ENCODE measurements at regions not wholly inside any gene's neighbourhood (a gene's known extent, or its start where the extent isn't known, plus 50 kb on each side); places are given as distances from the start of the nearest gene placed in this dataset.

DNA sequence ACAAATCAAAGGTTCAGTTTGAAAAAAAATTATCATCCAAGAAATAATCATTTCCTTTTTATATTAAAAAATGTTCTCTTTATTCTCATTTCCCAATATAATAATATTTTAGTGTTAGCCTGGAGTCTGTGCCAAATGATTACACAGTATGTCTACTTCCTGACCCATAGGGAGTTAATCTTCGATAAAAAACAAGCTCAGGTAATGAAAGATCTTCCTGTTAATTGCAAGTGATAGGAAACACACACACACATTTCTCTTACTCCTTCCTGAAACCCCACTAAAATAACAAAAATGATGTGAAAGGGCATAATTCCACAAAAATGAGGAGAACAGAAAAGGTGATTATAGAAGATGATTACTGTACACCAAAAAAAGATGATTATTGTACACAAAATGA is 123.5 kb upstream of the CXADR start:
- Mint-ChIP-seq H3K4me3 (ENCODE audit: unreplicated experiment) (no peak overlapping the region), H3K36me3 (ENCODE audit: low read depth) (no peaks in the 10 kb centered on the region), H3K27me3 (ENCODE audit: low read depth) (peaks cover 8% of the 10 kb centered on the region), H3K27ac (ENCODE audit: unreplicated experiment) (no peak overlapping the region), H3K9me3 (ENCODE audit: low read depth) (no peaks in the 10 kb centered on the region), H3K4me1 (ENCODE audit: low read depth) (no peaks in the 10 kb centered on the region)
- no peak for DNase-seq (ENCODE audit: low spot score)
- TF ChIP-seq, protein P1, sequence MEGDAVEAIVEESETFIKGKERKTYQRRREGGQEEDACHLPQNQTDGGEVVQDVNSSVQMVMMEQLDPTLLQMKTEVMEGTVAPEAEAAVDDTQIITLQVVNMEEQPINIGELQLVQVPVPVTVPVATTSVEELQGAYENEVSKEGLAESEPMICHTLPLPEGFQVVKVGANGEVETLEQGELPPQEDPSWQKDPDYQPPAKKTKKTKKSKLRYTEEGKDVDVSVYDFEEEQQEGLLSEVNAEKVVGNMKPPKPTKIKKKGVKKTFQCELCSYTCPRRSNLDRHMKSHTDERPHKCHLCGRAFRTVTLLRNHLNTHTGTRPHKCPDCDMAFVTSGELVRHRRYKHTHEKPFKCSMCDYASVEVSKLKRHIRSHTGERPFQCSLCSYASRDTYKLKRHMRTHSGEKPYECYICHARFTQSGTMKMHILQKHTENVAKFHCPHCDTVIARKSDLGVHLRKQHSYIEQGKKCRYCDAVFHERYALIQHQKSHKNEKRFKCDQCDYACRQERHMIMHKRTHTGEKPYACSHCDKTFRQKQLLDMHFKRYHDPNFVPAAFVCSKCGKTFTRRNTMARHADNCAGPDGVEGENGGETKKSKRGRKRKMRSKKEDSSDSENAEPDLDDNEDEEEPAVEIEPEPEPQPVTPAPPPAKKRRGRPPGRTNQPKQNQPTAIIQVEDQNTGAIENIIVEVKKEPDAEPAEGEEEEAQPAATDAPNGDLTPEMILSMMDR (IDR thresholded peaks at IDR 0.05): no peak

DNA sequence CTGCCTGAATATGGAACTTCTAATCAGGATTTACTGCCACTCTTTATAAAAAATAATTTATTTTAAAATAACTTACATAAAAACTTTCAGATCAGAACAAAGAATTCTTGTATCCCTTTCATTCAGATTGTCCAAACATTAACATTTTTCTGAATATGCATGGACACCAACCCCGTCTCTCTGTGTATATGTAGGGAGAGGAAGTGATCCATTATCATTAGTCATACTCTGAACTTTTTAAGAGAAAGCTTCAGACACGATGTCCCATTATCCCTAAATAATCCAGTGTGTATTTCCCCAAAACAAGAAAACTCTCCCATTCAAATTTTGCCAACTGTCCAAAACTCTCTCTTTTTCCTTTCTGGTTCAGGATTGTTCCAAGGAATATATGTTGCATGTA is 122.3 kb upstream of the CXADR start:
- H3K27ac Mint-ChIP-seq (ENCODE audit: unreplicated experiment): no peak overlapping the region
- H3K4me3 Mint-ChIP-seq (ENCODE audit: unreplicated experiment): no peak overlapping the region
- no peaks in the 10 kb centered on the region for H3K4me1 Mint-ChIP-seq (ENCODE audit: low read depth)
- TF ChIP-seq, protein P1 (IDR thresholded peaks at IDR 0.05): no peak
- DNase-seq (ENCODE audit: low spot score): no peak
- no peaks in the 10 kb centered on the region for H3K9me3 Mint-ChIP-seq (ENCODE audit: low read depth)
- H3K27me3 Mint-ChIP-seq (ENCODE audit: low read depth): peaks cover 11% of the 10 kb centered on the region
- H3K36me3 Mint-ChIP-seq (ENCODE audit: low read depth): no peaks in the 10 kb centered on the region

DNA sequence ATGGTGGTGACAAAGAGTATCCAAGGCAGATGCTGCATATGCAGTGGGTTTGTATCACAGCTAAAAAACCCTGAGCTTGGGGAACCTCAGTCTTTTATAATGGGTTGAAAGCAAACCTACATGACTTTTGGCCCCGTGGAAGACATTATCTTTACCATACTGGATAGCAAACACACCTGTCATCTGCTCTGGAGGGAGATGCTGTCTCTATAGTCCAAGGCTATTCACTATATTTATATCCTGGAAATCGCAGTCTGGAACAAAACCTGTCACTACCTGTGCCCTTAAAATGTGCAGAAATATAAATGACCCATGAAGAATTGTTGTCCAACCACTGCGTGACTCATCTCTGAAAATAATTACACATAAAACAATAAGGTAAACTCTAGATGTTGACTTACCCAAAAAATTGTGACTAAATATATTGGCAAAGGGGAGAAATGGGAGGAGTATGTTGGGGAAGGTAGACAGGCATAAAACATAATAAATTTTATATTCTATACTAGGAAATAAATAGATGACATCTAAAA is 121.0 kb upstream of the CXADR start:
- no peak for DNase-seq (ENCODE audit: low spot score)
- no peak overlapping the region for H3K27ac Mint-ChIP-seq (ENCODE audit: unreplicated experiment)
- H3K27me3 Mint-ChIP-seq (ENCODE audit: low read depth): peaks cover 14% of the 10 kb centered on the region
- TF ChIP-seq, protein P1 (IDR thresholded peaks at IDR 0.05): no peak
- no peaks in the 10 kb centered on the region for H3K9me3 Mint-ChIP-seq (ENCODE audit: low read depth)
- no peaks in the 10 kb centered on the region for H3K36me3 Mint-ChIP-seq (ENCODE audit: low read depth)
- H3K4me3 Mint-ChIP-seq (ENCODE audit: unreplicated experiment): no peak overlapping the region
- no peaks in the 10 kb centered on the region for H3K4me1 Mint-ChIP-seq (ENCODE audit: low read depth)

DNA sequence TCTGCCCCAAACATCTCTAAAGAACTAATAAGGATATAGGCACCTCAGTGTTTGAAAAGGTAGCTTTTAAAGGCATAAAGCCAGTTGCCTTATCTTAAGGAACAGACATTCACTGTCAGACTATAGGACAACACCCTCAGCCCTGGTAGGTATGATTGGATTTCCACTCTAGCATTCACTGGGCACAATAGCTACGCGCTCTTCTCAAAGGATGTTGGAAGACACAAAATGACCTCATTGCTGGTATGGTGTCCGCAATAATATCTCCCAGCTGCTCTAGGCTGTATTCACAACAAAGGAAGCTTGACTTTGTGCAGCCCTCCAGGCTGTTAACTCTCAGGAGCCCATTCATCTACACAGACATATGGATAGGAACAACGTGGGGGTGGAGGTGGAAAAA is 119.4 kb upstream of the CXADR start:
- H3K36me3 Mint-ChIP-seq (ENCODE audit: low read depth): no peaks in the 10 kb centered on the region
- TF ChIP-seq, protein P1 (IDR thresholded peaks at IDR 0.05): no peak
- no peak overlapping the region for H3K4me3 Mint-ChIP-seq (ENCODE audit: unreplicated experiment)
- no peaks in the 10 kb centered on the region for H3K4me1 Mint-ChIP-seq (ENCODE audit: low read depth)
- no peak overlapping the region for H3K27ac Mint-ChIP-seq (ENCODE audit: unreplicated experiment)
- peaks cover 22% of the 10 kb centered on the region for H3K27me3 Mint-ChIP-seq (ENCODE audit: low read depth)
- DNase-seq (ENCODE audit: low spot score): no peak
- H3K9me3 Mint-ChIP-seq (ENCODE audit: low read depth): no peaks in the 10 kb centered on the region

DNA sequence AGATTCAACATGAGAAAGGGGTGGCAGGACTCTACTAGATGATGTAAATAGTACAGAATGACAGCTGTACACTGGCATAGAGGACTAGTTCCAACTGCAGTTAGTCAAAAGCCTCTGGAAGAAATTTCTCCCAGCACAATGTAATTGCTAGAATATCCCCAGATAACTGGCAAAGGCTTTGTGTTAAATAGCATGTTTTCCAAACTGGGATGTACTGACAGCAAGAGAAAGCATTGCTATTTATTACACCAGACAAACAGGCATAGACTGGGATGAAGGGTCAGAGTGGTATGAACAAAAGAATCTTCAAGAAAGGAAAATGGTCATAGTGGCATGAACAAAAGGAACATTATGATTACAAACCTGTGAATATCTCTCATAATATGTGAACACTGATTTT is 115.9 kb upstream of the CXADR start:
- Mint-ChIP-seq H3K36me3 (ENCODE audit: low read depth) (no peaks in the 10 kb centered on the region), H3K27me3 (ENCODE audit: low read depth) (peaks cover 18% of the 10 kb centered on the region), H3K4me1 (ENCODE audit: low read depth) (no peaks in the 10 kb centered on the region), H3K27ac (ENCODE audit: unreplicated experiment) (no peak overlapping the region), H3K4me3 (ENCODE audit: unreplicated experiment) (no peak overlapping the region), H3K9me3 (ENCODE audit: low read depth) (no peaks in the 10 kb centered on the region)
- DNase-seq (ENCODE audit: low spot score): no peak
- TF ChIP-seq, protein P1 (IDR thresholded peaks at IDR 0.05): no peak

Data from chondrocyte (in vitro differentiated cells).